GM12874 (cell line): ENCODE measurements at regions not wholly inside any gene's neighbourhood (a gene's known extent, or its start where the extent isn't known, plus 50 kb on each side); places are given as distances from the start of the nearest gene placed in this dataset.

Source experiments
- TF ChIP-seq, protein P1 (sequence below): IDR thresholded peaks from 2 replicates; pipeline ENCODE4 v1.5.1; 2011; ENCODE audit warnings: low read depth, mild to moderate bottlenecking, control low read depth, low read length, moderate library complexity; ENCODE audit not compliant: insufficient read depth

DNA sequence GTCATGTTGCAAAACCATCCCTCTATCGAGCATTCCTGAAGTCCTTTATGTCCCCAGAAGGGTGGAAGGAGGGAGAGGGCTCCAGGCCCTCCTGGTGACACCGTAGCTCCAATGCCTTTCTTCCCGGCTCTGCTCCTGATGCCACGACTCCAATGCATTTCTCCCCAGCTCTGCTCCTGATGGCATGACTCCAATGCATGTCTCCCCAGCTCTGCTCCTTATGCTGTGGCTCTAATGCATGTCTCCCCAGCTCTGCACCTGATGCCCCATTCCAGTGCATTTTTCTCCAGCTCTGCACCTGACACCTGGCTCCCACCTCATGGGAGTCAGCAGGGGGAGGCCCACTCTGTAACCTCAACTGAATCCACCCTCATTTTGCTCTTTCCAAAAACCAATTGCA lies 153.0 kb upstream of the SALL3 start:
- TF ChIP-seq, protein P1, sequence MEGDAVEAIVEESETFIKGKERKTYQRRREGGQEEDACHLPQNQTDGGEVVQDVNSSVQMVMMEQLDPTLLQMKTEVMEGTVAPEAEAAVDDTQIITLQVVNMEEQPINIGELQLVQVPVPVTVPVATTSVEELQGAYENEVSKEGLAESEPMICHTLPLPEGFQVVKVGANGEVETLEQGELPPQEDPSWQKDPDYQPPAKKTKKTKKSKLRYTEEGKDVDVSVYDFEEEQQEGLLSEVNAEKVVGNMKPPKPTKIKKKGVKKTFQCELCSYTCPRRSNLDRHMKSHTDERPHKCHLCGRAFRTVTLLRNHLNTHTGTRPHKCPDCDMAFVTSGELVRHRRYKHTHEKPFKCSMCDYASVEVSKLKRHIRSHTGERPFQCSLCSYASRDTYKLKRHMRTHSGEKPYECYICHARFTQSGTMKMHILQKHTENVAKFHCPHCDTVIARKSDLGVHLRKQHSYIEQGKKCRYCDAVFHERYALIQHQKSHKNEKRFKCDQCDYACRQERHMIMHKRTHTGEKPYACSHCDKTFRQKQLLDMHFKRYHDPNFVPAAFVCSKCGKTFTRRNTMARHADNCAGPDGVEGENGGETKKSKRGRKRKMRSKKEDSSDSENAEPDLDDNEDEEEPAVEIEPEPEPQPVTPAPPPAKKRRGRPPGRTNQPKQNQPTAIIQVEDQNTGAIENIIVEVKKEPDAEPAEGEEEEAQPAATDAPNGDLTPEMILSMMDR = no peak

DNA sequence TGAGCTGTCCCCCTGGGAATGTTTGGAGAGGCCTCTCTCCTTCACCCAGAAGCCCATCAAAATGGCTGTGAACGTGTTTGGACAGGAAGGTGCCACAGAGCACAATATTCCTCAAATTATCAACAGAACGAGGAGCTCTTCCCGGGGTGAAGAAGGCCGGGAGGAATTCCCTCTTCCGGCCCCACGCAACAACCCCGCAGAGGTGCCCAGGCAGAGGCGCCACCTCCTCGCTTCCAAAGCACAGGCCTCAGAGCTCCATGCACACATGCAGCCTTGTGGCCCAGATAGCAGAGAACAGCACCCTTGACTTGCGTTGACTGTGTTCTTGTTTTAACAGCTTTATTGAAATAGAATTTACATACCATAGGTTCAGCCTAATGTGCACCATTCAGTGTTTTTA lies 152.5 kb upstream of the SALL3 start:
- TF ChIP-seq, protein P1 = no peak

DNA sequence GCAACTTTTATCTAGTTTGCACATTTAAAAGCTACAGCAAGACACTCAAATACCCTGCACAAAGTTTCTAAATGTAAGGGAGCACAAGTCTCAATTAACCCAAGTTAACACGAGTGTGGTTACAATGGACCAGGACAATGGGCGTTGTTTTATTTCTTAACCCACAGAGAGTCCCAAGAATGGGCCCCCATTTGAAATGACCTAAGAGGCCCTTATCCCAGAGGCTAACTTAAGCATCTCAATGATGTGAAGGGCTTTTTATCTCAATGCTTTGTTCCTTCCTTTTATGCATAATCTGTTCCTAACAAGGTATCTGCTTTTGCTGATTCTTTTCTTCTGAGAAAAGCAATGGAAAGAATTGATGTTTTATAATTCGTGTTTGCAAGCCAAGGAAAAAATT lies 151.5 kb upstream of the SALL3 start:
- TF ChIP-seq, protein P1 = no peak

DNA sequence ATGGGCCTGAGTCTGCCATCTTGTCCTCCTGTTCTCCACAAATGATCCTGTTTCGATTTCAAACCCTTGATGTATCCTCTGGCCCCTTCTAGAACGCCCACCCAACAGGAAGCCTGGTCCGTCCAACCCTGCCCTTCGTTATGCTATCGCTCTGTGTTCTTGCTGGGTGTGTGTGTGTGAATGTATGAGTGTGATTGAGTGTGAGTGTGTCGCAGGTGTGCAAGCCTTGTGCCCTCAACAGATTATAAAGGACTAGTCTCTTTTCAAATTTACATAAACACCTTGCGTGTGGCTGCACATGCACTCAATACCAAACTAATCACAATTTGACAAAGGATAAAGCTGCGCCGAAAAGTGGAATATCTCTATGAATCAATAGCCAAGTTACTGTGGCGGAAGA lies 149.5 kb upstream of the SALL3 start:
- TF ChIP-seq, protein P1 = no peak

DNA sequence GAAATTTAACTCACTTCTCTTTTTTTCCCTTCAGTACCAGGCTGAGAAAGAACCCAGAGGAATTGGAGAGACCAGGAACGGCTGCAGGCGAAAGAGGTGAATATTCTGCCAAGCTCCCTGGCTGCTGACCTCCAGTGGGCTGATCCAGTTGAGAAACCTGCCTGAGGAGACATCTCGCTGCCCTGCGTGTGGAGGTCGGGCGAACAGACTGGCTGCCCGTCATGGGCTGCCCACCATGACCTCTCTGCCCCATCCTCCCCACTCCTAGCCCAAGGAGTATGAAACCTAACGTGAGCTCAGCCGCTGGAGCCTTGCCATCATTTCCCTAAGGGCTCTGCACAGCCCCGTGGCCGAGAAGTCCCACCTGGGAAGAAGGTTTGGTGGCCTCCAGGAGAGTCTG lies 148.8 kb upstream of the SALL3 start:
- TF ChIP-seq, protein P1 = no peak

DNA sequence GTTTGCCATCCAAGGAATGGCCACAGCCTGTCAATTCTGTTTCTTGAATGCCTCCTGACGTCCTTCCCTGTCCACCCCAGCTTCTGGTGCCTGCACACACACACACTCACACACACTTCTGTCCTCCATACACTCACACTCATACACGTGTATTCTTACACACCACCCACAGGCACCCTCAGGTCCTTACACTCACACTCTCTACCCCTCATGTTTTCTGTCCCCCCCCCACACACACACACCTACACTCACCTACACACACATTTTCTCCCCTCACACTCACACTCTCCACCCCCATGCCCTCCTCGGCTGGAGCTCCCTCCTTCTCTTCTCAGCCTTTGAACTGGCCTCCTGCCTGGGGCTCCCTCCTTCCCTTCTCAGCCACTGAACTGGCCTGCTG lies 148.0 kb upstream of the SALL3 start:
- TF ChIP-seq, protein P1 = no peak

DNA sequence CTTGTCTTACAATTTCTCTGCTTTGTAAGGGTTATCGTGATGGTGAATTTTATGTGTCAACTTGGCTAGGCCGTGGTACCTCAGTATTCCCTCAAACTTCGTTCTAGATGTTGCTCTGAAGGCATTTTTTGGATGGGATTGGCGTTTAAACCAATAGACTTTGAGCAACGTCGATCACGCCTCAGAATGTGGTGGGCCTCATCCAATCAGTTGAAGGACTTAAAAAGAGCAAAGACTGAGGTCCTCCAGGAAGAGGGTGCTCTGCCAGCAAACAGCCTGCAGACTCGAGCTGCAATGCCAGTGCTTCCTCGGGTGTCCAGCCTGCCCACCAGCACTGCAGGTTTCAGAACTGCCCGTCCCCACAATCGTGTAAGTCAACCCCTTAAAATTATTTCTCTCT lies 145.8 kb upstream of the SALL3 start:
- TF ChIP-seq, protein P1 = no peak

DNA sequence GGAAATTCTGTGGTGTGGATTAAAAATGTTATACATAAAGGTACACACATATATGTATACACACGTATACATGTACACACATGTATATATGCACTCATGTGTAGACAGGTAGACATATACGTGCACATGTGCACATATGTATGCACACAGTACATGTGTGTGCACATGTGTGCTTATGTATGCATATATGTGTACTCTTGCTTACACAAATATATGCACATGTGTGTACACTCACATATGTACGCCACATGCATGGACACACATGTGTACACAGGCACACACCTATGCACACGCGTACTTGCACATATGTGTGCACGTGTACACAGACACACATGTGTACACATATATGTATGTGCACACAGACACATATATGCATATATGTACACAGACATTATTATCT lies 142.8 kb upstream of the SALL3 start:
- TF ChIP-seq, protein P1 = no peak
